GM21515 (cell line): ENCODE measurements at regions not wholly inside any gene's neighbourhood (a gene's known extent, or its start where the extent isn't known, plus 50 kb on each side); places are given as distances from the start of the nearest gene placed in this dataset.

Experiments
- ATAC-seq: cut with Tn5 transposase; IDR thresholded peaks from one replicate; pipeline ENCODE4 v1.9.1; 2021; ENCODE audit not compliant: unreplicated experiment

DNA sequence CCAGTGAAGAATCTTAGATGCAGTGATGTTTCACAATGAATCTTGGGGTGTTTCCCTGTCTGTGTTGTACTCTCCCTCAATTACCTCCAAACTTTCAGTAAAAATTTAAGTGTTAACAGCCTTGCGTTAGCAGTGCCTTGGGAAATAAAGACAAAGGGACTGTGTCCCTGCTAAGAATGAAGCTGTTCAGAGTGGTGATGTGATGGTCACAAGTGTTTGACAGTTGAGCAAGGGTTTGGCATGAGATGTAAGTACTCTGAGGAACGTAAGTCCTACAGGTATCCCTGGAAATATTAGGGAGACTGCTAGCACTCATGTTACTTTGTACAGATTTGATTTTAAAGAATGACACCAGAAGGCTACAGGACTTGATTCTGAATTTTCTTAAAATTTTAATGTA is 304.3 kb upstream of the DPH6 start:
- no peak for ATAC-seq

DNA sequence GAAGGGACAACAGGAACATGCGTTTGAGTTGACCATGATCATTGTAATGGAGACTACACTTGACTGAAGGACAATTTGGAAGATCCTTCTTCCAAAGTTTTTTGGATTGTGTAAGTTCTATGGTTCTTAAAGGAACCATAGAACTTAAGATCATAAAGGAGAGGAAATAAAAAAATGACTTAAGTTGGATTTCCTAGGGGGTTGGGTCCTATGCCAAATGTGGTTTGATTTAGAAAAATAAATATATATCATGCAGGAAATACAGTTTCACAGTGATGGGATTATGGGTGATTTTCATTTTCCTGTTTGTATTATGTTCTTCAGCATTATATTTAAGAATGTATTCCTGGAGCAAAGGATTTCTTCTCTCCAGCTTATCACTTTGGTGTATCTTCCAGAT is 305.5 kb upstream of the DPH6 start:
- no peak for ATAC-seq

DNA sequence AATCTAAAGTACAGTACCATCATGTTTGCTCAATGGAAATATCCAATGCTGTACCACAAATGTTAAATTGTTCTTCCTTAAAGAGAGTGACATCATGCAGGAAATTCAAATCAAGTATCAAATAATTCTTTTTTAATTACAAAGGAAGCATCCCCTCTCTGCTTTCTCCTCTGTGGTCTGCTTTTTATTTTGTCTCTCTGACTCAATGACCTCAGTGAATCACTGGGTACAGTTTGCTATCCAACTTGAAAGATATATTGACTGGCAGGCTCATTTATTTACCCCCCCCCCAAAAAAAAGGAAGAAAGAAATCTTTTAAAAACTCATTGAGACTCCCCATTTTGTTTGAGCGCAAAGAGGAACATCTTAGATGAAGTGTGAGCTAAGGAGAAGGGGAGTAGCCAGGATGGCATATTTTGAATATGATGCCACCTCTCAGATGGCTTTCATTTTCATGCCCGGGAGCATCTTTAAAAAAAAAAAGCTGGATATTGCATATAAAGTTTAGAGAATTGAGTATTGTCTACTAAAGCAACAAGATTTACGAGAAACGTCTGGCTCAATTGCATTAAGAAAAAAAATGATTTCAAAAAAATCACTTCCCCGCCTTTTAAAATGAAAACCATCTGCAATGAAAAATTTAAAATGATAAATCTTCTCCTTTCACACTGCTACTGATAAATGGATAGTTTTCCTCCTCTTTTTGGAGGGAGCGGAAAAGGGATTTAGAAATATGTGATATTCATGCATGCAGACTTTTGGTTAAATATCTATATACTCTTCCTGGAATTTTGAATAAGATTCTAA is 307.1 kb upstream of the DPH6 start:
- no peak for ATAC-seq

DNA sequence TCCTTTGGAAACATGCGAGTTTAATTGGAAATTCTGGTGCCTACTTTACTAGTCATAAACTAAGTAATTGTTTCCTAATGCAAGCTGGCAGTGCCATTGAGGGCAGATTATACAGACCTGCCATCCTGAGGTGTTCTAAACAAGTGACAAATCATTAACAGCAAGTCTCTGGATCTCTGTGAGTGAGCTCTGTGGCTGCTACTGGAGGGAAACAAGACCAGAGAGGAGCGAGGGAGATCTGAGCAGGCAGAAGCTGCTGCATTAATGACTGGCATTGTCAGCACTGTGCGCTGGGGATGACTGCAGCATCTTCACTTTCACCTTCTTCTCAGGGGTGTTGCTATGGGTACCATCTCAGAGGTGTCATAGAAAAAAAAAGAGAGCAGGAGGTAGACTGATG is 308.4 kb upstream of the DPH6 start:
- ATAC-seq = no peak

DNA sequence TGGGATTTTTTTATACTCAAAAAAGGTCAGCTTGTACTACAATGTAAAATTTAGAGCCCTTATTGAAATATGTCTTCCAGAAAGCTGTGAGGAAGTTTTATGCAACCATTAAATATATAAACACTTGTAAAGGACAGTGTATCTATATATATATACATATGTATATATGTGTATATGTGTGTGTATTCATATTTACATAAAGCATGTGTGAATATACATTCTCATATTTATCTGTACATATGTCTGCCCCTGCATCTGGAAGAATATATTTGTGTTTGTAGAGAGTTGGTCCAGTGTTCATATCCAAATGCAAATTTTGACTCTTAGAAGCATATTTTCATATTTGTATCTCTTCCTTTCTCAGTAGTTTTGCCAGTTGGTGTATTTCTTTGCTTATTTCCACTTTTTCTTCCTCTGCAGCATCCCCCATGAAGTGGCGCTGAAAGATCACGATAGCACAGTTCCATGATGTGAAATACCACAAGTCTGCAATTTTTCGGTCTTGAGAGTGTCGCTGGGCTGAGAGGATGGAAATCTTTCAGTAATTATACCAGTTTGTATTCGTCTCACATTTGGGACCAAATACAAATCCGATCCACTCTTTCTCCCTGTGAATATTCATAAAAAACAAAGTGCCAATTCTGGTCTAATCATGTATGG is 311.7 kb upstream of the DPH6 start:
- ATAC-seq = no peak

DNA sequence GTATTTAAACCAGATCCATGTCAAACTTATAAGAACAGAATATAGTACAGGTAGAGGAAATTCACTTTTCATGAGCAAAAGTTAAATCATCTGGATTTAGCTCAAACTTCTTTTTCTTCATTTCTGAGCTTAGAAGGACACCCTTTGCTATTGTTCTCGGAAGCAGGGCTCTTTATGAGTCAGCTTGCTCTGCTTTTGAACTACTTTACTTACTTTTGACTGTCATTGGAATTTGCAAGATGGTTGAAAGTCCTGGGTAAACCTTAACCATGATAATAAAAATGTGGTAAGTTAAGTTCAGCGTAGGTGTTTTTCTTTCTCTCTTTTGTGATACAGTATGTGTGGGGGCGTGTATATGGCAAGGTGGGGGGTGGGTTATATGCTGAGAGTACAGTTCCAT is 312.7 kb upstream of the DPH6 start:
- no peak for ATAC-seq

DNA sequence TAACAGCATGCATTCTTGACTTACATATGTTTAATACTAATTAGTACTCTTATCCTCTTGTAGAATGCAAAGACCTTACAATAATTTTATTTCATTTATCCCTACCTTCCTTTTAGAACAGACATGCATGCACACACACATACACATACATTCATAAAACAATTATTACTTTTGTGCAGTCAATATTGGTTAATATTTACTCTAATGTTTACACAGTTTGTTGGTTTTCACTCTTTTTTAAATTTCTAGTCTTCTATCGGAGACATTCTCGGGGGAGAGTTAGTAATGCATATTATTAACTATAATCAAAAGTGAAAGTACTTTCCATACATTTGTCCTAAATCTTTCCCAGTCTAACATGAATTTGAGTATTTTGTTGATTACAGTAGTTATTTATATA is 317.7 kb upstream of the DPH6 start:
- ATAC-seq = no peak

DNA sequence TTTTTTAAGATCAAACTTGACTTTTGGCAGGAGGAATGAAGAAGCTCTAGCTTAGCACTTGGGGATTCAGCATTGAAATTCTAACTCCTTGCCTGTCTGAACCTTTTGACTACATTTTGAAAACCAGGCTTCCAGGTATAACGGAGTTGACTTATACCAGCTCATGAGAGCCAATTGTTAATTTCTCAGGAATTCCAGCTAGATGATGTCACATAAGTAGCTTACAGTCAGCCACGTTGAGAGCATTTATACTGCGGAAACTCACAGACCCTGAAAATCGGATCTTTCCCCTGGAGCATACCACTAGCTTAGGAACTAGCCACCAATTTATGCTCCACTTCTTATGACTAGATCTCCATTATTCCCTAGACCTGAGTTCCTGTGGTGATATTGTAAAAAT is 321.4 kb upstream of the DPH6 start:
- no peak for ATAC-seq

DNA sequence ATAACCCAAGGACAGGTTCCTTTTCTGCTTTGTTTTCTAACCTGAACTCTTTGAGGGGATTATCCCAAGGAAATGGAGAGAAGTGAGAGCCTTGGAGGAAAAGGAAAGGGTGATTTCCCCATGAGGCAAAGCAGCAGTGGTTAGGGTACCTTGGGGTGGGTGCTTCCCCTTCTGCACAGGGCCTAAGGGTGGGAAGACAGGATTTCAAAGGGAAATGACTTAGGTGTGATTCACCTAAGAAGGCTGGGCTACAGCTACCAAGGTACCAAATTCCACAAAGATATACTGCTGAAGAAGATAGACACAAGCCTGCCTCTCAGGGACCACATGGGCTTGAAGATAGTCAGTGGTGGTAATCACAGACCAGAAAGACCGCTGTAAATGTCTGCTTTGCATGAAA is 325.3 kb upstream of the DPH6 start:
- no peak for ATAC-seq

DNA sequence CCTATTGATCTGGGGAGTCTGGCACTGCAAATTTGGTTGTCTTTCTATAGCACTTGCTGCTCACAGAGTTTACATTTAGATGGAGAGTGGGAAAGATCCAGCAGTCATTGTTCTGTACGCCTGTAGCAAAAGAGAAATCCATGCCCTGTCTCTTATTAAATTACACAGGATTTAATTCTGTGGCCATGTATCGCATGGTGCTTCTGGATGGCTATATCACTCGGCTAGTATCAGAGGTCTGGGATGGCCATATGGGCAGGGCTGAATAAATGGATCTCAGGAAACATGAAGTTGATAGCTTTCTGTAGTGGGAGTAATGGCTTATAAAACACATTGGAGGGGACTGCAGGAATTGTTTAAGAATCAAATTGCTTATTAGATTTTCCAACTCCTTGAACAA is 325.8 kb upstream of the DPH6 start:
- ATAC-seq = no peak

DNA sequence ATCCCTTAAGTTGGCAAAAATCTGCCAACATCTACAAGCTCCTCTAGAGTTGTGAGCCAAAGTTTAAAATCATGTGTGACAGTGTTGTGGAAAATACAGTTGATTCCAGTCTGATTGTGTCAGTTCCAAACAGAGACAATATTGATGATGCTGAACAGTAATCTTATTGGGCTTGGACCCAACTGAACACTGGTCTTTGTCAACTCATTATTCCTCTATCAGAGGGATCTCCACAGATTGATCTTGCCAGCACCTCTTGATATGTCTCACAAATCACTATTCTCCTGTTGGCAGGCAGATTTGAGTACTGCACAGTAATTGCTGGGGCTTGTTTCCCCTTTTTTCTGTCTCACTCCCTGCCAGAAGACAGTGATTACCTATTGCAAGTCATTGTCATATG is 326.6 kb upstream of the DPH6 start:
- no peak for ATAC-seq

DNA sequence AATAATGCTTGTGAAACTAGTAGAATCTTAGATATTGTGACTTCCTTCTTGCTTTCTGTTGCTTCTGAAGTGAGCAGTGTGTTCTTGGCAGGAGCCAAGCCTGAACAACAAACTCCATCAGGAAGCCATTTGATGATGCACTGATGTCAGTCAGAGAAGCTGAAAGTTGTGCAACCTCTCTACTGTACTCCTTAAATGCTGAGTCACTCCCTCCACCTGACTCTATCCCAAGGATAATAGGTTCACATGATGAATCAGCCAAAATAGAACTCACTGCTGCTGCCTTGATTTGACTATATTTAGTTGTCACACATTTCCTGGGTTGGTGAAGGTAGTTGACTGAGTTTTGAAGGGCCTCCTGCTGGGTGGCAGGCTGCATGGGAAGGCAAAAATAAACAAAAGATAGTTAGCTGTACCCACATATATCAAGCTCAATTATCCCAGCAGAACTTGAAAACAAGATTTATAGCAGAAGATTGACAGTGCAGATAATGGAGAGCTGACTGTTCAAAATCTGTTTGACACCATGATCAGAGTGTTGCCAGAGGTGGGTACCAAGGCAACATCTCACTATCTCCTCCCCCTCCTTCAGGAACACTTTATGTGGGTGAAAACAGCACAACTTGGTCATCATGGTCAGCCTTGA is 328.4 kb upstream of the DPH6 start:
- ATAC-seq = no peak

DNA sequence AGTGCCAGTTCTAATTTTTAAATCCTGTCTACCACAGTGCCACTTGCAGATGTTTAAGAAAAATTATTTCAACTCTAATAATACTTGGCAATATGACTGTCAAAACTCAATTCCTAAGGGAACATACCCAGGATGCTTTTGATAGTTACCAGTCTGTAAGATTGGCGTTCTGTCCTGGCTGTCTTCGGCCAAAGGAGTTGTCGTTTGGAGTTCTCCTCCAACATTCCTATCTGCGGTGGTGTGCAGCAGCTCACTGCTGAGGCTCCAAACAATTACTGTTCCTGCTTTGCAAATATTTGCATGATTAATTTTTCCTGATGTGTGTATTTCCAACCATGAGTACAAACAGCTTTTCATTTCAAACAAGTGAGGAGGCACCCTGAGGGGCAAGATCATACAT is 330.8 kb upstream of the DPH6 start:
- no peak for ATAC-seq

DNA sequence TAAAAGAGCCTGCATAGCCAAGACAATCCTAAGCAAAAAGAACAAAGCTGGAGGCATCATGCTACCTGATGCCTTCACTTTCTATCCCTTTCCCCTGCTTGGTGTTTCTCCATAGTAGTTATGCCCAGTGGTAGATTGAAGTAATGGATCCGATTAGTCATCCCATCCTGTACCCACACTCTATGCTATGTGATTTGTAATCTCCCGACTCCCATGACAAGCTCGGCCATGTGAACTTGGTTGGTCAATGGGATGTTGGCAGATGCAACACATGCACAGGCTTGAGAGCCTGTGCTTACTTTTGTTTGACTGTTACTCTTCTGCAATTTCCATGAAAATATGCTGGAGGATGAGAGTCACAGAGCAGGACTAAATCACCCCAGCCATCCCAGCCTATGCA is 334.9 kb upstream of the DPH6 start:
- no peak for ATAC-seq

DNA sequence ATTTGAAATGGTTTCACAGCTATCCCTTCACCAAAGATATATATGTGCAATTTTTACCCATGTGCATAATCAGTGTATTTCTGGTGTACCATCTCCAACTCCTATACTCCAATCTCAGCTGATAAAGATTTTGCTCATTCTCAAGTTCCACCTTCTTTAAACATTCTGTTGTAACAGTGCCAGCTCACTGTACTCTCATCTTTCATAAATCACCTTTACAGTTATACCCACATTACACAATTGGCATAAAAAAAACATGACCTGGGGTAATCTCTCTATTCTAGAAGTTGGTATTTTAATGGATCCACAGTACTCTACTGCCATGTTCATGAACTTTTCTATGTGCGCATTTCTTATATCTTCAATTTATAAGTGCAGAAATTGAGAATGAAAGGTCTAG is 339.9 kb upstream of the DPH6 start:
- ATAC-seq = no peak

DNA sequence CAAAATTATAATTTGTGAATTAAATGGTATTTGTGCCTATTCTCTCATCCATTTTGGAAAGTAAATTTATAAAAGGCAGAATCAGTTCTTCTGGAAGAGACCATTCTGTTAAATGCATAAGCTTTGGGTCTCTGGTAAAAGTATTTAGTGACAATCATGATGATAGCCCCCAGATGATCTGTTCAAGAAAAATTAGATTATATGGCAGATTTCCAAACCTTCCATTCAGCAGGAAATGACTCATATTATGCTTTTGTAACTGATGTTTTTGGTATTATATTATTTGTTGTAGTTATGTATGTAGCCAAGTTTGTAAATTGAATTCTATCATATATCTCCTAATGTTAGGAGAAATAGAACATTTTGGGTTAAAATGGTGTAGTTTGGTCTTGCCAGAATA is 340.8 kb upstream of the DPH6 start:
- ATAC-seq = no peak

DNA sequence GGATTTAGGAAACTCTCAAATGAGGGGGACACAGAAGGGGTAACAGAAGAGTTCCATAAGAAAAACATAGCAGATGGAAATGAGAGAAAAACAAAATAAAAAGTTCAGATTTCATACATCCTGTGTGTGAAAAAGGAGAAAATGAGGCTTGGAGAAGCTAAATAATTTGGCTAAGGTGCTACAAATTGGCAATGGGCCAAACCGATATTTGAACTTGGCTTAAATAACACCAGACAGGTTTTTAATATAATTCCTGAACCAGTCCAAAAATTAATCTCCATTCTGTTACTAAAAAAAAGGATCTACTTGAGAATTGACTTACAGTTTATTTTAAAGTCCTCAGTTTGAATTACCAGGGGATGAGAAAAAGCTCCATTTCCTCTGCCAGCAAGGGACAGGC is 342.9 kb upstream of the DPH6 start:
- ATAC-seq = no peak

DNA sequence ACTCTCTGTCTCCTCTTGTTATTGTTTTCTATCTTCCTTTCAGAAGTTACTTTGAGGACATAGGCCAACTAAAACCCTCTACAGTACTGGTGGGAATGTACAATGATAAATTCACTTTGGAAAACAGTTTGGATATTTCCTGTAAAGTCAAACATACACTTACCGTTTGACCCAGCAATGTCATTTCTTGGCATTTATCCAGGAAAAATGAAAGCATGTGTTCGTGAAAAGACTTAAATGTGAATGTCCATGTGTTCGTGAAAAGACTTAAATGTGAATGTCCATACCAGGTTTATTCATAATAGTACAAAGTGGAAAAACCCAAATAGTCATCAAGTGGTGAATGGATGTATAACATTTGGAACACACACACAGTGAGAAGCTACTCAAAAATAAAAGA is 361.5 kb upstream of the DPH6 start:
- ATAC-seq = no peak

DNA sequence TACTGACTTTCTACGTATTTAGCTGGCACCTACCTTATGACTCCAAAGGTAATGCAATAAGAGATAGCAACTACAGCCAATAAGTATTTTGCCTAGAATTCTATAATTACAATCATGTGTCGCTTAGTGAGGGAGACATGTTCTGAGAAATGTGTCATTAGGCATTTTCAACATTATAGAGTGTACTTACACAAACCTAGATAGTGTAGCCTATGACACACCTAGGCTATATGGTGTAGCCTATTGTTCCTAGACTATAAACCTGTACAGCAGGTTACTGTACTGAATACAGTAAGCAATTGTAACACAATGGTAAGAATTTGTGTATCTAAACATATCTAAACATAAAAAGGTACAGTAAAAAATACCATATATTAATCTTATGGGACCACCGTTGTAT is 363.4 kb upstream of the DPH6 start:
- no peak for ATAC-seq

DNA sequence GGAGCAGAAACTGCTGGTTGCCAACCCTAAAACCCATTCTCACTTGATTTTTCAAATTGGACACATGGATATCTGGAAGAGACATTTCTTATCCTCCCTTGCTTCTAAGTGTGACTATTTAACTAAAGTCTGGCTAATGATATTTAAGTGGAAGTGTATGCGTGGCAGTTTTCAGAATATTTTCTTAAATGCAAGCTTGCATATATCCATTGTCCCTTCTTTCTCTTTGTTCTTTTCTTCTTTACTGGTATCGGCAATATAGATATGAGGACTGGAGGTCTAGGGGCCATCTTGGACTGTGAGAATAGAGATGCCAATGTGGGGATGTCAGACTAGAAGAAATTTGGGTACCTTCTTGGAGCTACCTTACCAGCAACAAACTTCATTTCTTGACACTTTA is 364.3 kb upstream of the DPH6 start:
- no peak for ATAC-seq

DNA sequence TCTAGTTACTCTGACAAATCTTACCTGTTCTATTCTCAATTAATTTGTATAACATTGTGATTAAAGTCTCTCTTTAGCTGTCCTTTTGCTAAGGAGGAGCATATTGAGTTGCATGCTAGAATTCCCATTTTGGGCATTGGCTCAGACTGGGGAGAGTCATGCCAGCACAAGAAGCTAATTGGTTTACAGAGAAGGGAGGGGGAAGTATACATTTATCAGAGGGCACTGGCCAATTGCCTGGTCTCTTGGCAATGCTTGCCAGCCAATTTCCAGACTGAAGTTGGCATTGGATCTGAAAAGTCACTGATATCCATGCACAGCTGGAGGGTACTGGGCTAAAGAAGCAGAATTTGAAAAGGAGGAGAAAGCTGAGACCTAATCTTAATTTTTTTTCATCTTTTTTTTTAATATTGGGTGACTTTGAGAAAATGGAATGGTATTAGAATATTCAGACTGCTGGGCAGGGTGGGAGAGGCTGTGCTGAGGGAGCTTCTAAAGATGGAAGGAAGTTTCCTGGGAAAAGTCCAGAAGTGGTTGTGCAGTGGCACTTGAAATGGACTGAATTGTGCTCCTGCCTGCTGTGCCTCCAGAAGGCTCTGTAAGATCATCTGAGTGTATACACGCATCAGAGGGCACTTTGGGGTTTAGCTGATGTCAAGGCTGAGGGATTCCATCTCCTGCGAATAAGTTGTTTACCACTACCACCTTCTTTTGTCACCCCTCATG is 365.2 kb upstream of the DPH6 start:
- no peak for ATAC-seq

DNA sequence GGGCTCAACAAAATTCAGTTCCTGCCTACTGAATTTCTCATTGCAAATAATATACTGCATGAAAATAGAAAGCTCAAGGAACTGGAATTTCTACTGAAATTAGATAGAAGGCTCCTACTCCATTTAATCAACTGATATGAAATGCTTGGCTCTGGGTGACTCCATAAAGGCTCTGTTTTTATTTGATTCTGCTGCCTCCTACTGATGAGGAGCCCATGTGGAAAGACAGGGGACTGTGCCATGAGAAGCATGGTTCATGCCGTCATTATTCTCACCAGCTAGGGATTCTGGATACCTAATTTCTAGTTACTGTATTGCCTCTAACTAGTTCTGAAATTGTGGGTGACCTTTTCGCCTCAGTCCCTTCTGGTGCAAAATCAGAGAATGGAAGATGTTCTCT is 366.2 kb upstream of the DPH6 start:
- no peak for ATAC-seq
